NCI-H146 treated with DMSO at 0.1 percent for 48 hours (cell line): ENCODE measurements at regions not wholly inside any gene's neighbourhood (a gene's known extent, or its start where the extent isn't known, plus 50 kb on each side); places are given as distances from the start of the nearest gene placed in this dataset.
"Not testable (repeated sequence)": the region's sequence is repeated elsewhere in the genome, so short reads cannot be mapped to it uniquely, and the experiment has no call there.

Source experiments
- DNase-seq: peaks from one replicate; lab custom pipeline; 2025; ENCODE audit not compliant: unreplicated experiment; lab: John Stamatoyannopoulos, UW

DNA sequence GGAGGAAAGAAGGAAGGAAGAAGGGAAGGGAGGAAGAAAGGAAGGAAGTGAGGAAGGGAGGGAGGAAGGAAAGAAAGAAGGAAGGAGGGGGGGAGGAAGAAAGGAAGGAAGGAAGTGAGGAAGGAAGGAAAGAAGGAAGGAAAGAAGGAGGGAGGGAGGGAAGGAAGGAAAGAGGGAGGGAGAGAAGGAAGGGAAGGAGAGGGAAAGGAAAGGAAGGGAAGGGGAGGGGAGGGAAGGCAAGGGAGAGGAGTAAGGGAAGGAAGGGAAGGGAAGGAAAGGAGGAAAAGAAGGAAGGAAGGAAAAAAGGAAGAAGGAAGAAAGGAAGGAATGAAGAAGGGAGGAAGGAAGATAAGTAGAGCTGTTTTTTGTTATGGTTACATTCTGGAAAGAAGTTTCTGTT lies 141.2 kb downstream of the LRRC3B start:
- no peak for DNase-seq

DNA sequence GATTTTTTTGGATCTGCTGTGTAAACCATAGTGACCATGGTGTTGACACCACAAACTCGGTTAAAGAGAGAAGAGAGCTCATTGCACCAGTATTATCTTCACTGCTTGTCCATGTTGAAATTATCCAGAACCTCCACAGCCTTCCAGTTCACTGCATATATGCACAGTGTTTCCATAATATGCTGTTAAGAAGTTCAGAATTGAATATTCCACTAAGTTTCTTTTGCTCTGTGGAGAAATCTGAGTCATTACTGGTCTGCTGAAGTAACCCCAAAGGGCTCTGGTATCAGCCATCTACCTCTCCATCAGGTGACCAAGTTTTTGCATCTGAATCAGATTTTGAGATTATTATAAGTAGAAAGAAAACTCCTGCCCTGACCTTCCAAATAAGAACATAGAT lies 143.5 kb downstream of the LRRC3B start:
- no peak for DNase-seq

DNA sequence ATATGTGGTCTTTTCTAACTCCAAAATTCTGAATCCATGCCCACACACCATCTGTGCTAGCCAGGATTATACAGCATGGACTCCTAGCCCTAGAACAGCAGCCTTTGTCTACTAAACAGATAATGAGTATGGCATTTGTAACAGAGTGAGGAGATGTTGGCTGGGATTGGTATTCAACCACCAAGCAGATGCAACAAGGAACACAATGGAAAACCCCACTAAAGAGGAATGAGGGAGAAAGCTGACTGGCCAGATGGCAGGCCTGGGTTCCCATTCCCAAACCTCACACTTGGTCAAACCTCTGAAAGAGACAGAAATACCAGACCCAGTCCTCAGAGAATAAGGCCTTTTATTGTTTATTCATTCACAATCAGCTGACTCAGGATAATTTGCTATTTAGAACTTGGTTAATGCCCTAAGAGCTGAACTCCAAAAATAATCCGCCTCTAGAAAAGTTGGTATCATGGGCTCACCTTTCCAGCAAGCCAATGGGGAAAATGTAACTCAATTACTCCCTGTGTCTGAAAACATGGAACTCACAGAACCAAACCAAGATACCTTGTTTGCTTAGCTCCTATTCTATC lies 145.6 kb downstream of the LRRC3B start:
- DNase-seq: no peak

DNA sequence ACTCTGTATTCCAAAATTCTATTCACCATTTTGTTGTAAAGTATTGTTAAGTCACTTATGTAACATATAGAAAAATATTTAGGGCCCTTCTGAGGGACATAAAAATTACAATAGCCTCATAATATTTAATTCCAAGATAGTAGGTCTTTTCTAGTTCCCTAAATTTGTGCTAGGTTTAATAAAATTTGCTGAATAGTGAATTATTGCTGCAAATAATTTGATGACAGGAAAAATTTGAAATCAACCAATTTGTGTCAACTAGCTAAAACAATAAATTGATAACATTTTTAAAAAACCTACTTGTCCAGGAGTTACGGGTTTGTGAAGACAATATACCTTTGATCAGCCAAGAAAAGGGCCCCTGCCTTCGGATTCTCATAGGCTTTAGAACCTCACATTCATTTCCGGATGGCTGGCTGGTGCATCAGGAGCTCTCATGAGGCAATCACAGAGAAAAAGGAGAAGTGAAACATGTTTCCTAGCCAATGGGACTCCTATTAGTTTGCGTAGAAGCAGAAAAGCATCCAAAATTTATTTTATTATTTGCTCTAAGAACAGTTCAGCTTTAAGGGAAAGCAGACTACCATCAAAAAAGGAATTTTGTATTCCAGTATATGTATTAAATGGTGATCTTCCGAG lies 177.2 kb downstream of the LRRC3B start:
- no peak for DNase-seq

DNA sequence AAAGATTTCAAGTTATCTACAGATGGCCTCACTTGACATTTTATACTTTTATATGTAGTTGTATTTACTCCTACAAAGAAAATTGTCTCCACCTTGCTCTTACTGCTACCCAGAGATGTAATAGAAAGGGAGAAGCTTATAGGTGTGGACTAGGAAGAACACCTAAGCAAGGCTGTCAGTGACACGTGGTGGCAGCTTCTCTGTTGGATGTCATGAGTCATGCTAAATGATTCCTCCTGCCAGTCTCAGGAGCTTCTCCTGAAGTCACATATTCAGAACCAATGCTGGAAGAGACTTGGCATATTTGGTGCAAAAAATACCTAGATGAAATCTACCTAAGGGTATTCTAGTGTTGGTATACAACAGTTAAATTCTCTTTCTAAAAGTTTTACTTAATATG lies 184.7 kb downstream of the LRRC3B start:
- DNase-seq: no peak

DNA sequence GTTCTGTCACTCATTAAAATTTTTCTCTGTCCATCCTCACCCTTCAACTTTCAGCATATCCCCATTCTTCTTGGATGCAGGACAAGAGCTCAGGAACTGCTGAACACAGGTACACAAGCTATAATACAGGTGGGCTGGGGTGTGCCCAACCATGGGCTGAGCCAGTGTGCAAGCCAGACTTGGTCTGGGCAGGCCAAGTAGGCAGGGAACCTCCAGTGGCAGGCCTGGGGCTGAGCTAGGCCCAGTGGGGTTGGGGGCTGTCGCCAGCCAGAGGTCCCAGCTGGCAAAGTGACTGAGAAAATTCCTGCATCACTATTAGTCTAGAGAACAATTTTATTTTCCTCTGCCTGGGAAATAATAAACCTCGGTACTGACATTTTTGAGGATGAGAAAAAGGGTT lies 202.9 kb downstream of the LRRC3B start:
- DNase-seq: no peak

DNA sequence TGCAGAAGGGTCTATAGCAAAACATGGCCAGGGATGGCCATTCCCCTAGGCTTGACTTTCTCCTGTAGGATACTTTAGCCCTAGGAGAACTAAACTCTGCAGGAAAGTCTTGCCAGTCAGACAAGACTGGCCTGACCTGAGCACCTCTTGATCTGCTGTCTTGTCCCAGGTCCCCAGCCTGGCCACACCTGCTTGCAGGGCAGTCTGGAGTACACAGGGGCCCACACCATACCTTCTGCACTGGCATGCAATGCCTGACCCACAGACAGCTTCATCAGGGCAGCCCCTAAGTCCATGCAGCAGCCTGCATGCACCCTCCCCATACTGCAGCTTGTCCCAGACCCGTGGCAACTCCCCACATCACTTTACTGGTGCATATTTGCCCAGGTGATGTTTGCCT lies 204.6 kb downstream of the LRRC3B start:
- no peak for DNase-seq

DNA sequence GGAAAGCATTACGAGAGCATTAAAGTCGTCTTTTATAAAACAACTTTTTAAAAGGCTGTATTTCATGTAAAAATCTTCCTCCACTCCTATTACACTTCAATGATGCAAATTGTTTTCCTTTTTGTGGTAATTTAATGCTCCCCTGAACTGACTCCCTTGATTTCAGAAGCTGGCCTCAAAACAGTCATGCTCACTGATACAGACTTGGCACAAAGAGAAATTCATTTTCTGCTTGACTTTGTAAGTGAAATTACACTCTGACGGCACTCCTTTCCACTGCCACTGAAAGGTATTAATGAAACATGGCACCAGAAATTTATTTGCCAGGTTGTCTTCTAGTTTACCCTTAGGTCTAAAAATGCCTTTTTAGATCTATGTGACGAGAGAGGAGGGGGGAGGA lies 215.5 kb downstream of the LRRC3B start:
- no peak for DNase-seq

DNA sequence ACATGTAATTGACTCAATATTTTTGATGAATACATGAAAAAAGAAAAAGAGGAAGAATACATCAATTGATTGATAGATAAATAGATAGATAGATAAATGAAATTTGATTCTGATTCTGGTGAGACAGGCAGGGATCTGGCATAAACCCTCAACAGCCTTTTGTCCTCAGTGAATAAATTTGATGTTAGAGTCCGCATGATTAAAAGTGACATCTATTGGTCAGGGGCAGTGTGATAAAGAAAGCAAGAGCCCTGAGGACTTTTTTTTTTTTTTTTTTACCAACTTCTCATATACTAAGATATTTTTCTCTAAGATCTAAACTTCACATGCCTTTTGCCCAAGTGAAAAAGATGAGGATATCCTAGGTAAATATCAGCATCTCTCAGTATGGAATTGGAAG lies 216.4 kb downstream of the LRRC3B start:
- DNase-seq: no peak

DNA sequence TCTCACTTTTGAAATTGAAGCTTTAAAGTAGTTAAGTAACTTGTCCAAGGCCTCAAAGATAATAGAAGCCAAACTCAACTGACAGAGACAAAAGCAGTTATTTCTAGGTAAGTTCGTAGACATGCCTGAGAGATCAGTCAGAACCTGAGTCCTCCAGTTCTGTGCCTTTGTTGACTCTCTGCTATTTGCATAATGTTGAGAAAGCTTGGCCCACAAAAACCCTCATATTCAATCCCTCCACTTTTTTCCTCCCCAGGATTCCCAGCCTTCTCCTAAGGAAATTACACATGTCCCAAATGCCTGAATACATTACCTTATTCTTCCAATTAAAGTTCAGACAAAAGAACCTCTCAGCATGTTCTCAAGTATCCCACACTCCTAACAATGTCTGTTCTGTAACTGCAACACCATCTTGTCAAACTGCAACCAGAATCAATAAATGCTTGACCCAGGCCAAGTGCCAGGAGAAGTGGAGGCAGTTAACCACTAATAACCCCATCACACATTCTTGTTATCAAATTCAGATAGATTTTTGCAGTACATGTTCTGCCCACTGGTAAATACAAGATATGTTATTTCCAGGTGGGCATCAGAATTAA lies 217.8 kb downstream of the LRRC3B start:
- no peak for DNase-seq

DNA sequence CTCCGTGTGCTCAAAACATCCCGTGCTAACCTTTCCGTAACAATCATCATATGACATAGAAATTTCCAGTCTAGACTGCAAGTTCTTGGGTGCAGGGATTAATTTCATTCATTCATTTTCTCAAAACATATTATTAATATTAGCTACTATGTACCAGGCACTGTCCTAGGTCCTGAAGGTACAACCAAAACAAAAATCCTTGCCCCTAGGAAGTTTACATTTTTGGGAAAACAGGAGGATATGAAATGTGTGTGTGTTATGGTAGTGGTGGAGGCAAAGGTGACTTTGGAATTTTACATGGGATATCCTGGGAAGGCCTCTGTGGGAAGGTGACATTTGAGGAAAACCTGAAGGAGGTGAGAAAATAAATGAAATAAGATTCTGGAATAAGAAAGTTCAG lies 222.6 kb downstream of the LRRC3B start:
- no peak for DNase-seq

DNA sequence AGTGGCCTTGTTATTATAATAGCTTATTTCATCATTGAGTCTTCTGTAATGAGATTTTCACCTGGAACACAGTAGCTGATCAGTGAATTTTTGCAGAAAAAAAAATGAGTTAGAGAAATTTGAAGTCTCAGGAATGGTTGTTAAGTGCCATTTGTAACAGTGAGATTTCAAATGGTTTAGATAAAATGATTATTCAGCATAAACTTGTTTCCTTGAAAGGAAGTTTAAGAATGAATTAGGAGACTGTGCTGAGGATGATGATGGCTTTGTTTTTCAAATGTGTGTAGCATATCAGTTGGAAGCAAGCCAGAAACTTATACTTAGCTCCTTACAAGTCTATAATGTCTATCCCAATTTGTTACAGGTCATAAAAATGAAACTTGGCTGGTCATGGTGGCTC lies 225.1 kb downstream of the LRRC3B start:
- DNase-seq: no peak

DNA sequence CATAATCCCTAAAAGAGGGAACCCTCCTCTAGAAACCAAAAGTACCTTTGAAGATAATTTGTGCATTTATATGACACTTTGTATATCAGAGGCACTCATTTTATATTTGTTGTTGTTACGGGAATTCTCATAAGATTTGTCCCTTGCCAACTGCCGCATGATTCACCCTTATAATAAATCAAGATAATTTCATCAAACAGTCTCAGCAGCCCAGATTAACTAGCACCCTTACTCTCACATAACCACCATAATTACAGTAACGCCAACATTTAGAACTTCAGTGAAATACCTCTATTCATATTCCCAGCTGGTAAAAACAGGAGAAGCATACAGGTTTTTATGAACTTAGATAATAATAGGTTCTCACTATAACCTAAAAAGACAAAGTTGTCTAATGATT lies 271.9 kb downstream of the LRRC3B start:
- DNase-seq: no peak

DNA sequence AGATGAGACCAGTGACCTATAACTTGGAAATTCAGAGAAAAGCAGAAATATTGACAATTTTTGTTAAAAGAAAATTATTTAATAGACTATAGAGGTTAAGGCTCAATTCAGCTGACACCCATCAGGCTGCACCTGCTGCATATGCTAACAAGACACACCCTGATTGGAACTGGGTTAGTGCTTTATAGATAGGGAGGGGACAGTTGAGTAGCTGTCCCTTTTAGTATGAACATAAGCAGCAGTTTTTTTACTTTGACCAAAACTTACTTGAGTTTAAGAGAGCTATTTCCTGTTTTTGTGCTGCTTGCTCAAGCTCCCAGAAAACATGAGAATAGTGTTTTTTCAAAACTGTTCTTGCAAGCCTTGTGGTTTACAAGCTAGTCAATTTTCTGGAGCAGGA lies 292.6 kb downstream of the LRRC3B start:
- DNase-seq: no peak

DNA sequence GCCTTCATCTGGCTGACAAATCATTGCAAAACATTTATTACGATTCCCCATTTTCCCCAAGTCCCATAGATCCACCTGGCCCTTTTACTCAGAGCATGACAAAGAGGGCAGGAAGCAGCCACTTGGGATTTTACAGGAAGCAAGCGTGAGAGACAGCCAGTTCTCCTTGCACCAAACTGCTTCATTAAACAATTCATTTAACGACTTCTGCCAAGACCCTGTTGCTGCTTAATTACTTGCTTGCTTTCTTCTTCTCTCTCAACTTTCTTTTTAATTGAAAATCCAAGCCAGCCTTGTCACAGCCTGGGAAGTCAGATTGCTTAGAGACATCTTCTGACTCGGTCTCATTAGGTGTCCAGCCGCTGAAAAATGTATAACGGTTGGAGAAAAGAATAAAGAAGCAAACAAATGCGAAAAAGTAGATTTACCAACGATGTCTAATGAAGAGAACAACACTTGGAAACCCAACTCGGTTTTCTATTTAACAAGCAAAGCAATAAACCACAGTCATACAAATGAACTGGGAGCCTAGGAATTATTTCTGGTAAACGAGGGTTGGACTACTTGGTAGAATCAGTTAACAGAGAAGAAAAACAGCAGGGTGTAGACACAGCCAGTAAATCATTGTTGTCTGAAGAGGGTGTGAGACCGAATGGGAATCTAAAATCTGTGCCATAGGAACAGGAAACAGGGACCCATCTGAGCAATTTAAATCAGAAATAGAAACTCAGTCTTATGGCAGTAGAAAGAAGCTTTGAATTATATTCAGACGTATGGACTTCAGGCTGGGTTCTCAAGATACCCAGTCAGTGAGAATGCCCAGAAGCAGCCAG lies 298.3 kb downstream of the LRRC3B start:
- peak; percentile 11 for DNase-seq

DNA sequence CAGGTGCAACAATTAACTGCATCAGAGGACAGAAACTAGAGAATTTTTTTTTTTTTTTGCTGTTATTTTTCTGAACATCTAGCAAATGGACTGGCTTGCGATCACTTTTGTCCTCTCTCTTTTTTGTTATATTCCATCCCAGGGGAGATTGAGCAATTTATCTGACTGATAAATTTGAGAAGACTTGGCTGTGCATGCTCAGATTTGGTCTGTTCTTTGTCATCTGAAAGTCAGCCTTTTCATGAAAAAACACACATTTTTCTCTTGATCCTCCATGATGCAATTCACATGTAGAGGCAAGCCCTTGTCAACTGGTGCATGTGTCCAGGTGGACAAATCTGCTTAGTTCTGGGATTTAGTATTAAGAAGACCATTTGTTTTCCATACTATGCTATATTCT lies 309.3 kb downstream of the LRRC3B start:
- no peak for DNase-seq

DNA sequence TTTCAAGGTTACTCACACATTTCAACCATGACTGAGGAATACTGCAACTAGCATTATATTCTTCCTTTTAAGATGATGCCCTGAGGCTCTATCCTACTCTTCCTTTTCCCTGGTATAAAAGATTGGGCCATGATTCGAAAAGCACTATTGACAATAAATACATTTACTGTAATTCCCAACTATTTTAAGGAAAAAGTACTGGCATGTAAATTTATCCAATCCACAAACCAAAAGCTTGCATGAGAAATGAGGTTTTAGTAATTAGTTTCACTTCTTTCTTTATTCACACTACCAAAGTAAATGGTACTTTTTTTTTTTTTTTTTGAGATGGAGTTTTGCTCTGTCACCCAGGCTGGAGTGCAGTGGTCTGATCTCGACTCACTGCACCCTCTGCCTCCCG lies 310.2 kb downstream of the LRRC3B start:
- DNase-seq: no peak

DNA sequence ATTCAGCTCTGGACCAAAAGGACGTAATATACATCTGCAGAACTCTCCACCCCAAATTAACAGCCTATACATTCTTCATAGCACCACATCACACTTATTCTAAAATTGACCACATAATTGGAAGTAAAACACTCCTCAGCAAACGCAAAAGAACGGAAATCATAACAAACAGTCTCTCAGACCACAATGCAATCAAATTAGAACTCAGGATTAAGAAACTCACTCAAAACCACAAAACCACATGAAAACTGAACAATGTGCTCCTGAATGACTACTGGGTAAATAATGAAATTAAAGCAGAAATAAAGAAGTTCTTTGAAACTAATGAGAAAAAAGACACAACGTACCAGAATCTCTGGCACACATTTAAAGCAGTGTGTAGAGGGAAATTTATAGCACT lies 322.9 kb downstream of the LRRC3B start:
- not testable (repeated sequence) for DNase-seq

DNA sequence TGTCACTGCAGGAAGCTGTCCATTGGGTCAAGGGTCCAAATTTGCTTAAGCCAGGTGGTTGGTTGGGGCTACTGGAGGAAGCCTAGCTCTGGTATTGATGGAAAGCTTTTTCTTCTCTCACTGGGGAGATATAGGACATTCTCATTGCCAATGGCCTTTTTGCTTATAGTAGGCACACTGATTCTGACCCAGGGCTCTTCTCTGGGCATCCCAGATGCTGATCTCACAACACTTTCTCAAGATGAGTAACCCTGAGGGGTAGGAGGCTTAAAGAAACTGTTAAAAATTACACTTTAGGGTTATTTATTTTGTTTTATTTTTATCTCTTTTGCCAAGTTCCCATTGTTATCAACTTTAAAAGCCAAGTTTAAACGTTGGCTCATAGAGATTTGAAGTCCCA lies 337.8 kb downstream of the LRRC3B start:
- no peak for DNase-seq

DNA sequence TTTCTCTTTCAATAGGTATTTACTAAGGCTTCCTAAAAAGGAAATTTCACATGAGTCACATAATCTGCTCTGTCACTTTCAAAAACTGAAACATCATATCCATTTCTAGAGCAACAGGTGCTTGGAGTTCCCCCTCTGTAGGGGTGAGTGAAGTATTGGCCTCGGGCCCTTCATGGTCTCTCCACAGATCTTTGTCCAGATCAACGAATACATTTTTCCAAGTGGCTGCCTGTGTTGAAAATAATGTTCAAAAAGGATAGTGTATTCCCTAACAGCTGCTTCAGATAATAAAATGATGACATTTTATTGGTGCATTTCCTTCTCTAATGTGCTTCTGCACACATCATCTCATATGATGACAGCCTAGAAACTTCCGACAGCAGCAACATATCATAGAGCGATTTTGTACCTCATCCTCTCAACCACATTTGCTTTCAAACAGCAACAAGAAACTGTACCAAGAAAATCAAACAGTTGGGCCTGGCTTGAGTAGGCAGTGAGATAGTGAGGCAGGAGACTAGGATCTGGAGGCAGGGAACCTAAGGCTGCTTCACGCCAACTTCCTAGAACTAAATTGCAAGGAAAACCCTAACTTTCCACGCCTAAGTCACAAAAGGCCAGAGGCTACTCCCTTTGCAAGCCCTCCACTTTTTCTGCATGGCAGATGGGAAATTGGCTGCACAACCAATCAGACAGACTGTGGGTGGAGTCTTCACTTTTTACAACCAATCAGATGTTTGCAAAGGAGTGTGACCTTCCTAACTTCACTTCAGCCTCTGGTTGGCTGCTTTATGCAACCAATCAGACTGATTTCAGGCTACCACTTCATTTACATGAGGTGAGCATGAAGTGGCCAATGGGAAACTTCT lies 340.2 kb downstream of the LRRC3B start:
- DNase-seq: no peak

DNA sequence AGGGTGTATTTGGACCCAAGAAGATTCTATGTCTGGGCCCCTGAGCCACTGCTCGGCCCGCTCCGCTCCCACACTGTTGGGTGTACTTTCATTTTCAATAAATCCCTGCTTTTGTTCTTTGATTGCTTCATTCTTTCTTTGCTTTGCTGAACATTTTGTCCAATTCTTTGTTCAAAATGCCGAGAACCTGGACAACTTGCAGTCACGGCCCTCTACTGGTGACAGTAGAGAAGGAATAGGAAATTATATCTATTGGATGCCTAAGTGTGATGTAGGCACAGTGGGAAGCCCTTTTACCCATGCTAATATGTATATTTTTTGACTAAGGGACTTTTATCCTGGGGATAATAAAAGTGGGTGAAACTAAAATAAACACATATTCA lies 340.8 kb downstream of the LRRC3B start:
- DNase-seq: no peak
